Parathyroid adenoma (tissue), 2 donors: ENCODE measurements at regions not wholly inside any gene's neighbourhood (a gene's known extent, or its start where the extent isn't known, plus 50 kb on each side); places are given as distances from the start of the nearest gene placed in this dataset.

ENCODE experiments used
- H2AFZ ChIP-seq: fragments of 300-600 bp; sonication (generic); one replicate; pipeline ENCODE4 v1.7.0; 2017; ENCODE audit warnings: antibody characterized with exemption, mild to moderate bottlenecking
- H3K27ac ChIP-seq: fragments of 300-600 bp; sonication (generic); one replicate; pipeline ENCODE4 v1.7.0; 2017
- H3K27me3 ChIP-seq: fragments of 300-600 bp; sonication (generic); one replicate; pipeline ENCODE4 v1.7.0; 2017; ENCODE audit warnings: low read length; ENCODE audit not compliant: control insufficient read depth, insufficient read depth
- H3K36me3 ChIP-seq: fragments of 300-600 bp; sonication (generic); one replicate; pipeline ENCODE4 v1.7.0; 2017; ENCODE audit warnings: low read length; ENCODE audit not compliant: control insufficient read depth, insufficient read depth
- H3K4me1 ChIP-seq: fragments of 300-600 bp; sonication (generic); one replicate; pipeline ENCODE4 v1.7.0; 2017; ENCODE audit warnings: control low read depth
- H3K4me2 ChIP-seq: fragments of 300-600 bp; sonication (generic); one replicate; pipeline ENCODE4 v1.7.0; 2017; ENCODE audit warnings: low read length
- H3K4me3 ChIP-seq: fragments of 300-600 bp; sonication (generic); one replicate; pipeline ENCODE4 v1.7.0; 2017; ENCODE audit warnings: low read depth, low read length
- H3K79me2 ChIP-seq: fragments of 300-600 bp; sonication (generic); one replicate; pipeline ENCODE4 v1.7.0; 2017; ENCODE audit warnings: control low read depth
- H3K9ac ChIP-seq: fragments of 300-600 bp; sonication (generic); one replicate; pipeline ENCODE4 v1.7.0; 2017; ENCODE audit warnings: mild to moderate bottlenecking
- H3K9me3 ChIP-seq: fragments of 300-600 bp; sonication (generic); one replicate; pipeline ENCODE4 v1.7.0; 2017; ENCODE audit warnings: low read length; ENCODE audit not compliant: control insufficient read depth
- TF ChIP-seq, protein P1 (sequence below): fragments of 300-600 bp; sonication (generic); IDR thresholded peaks from one replicate; pipeline ENCODE4 v1.7.0; 2017; ENCODE audit warnings: antibody characterized with exemption, mild to moderate bottlenecking
- donor health status: primary hyperparathyroidism.

- Histone ChIP-seq H3K4me3 (no peak overlapping the region), H3K27me3 (no peaks in the 10 kb centered on the region), H3K79me2 (no peaks in the 10 kb centered on the region), H3K36me3 (no peaks in the 10 kb centered on the region), H3K27ac (no peak overlapping the region), H2AFZ (no peak overlapping the region), H3K9me3 (no peaks in the 10 kb centered on the region), H3K9ac (no peak overlapping the region), H3K4me2 (no peak overlapping the region), H3K4me1 (no peaks in the 10 kb centered on the region)
- TF ChIP-seq, protein P1, sequence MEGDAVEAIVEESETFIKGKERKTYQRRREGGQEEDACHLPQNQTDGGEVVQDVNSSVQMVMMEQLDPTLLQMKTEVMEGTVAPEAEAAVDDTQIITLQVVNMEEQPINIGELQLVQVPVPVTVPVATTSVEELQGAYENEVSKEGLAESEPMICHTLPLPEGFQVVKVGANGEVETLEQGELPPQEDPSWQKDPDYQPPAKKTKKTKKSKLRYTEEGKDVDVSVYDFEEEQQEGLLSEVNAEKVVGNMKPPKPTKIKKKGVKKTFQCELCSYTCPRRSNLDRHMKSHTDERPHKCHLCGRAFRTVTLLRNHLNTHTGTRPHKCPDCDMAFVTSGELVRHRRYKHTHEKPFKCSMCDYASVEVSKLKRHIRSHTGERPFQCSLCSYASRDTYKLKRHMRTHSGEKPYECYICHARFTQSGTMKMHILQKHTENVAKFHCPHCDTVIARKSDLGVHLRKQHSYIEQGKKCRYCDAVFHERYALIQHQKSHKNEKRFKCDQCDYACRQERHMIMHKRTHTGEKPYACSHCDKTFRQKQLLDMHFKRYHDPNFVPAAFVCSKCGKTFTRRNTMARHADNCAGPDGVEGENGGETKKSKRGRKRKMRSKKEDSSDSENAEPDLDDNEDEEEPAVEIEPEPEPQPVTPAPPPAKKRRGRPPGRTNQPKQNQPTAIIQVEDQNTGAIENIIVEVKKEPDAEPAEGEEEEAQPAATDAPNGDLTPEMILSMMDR = no peak
Measured at GRCh38 chr14:104350463-104351185, 212.2 kb downstream of the KIF26A start.

- no peak overlapping the region for H3K9ac ChIP-seq
- H3K27ac ChIP-seq = no peak overlapping the region
- no peak overlapping the region for H3K4me2 ChIP-seq
- no peaks in the 10 kb centered on the region for H3K36me3 ChIP-seq
- H3K9me3 ChIP-seq = no peaks in the 10 kb centered on the region
- TF ChIP-seq, protein P1 = no peak
- H3K4me1 ChIP-seq = no peaks in the 10 kb centered on the region
- no peaks in the 10 kb centered on the region for H3K79me2 ChIP-seq
- H3K4me3 ChIP-seq = no peak overlapping the region
- no peak overlapping the region for H2AFZ ChIP-seq
- H3K27me3 ChIP-seq = no peaks in the 10 kb centered on the region
Measured at GRCh38 chr14:104351849-104352492, 213.6 kb downstream of the KIF26A start.

GRCh38 chr14:104352493-104353220 is 214.3 kb downstream of the KIF26A start:
- TF ChIP-seq, protein P1 = no peak

DNA sequence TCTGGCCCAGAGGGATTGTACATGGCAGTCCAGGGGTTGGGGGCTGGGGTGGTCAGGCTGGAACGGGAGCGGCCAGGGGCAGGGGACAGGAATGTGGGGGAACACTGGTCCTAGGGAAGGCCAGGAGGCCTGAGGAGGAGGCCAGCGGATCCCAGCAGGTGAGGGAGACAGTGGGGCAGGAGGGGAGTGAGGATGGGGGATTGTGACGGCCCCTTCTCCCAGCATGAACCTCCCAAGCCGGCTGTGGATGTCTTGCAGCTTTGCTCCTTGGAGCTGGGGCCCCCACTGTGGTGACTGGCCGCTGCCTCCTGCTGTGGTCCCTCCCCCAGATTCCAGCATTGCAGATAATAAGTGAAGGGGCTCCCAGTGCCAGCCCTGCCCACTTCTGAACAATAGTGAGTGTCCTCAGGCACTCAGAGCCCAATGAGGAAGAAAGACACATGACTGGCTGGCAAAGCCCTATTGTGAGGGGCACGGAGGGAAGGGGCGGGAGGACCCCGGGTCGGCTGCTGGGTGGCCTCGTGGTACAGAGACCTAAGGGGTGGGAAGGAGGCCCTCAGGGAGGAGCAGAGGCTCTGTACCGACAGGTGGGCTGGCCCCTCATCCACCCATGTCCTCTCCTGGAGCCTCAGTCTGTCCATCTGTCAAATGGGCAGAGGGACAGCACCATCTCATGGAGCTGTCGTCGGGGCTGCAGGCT is 215.0 kb downstream of the KIF26A start:
- Histone ChIP-seq H3K27me3 (no peaks in the 10 kb centered on the region), H3K79me2 (no peaks in the 10 kb centered on the region), H3K4me1 (no peaks in the 10 kb centered on the region), H3K36me3 (no peaks in the 10 kb centered on the region), H2AFZ (no peak overlapping the region), H3K4me2 (no peak overlapping the region), H3K9me3 (no peaks in the 10 kb centered on the region), H3K27ac (no peak overlapping the region), H3K4me3 (no peak overlapping the region), H3K9ac (no peak overlapping the region)
- TF ChIP-seq, protein P1 = no peak

More at GRCh38 chr14:104352493-104353220, 214.3 kb downstream of the KIF26A start:
- H3K9ac ChIP-seq = no peak overlapping the region
- no peaks in the 10 kb centered on the region for H3K79me2 ChIP-seq
- H2AFZ ChIP-seq = no peak overlapping the region
- H3K9me3 ChIP-seq = no peaks in the 10 kb centered on the region
- H3K4me3 ChIP-seq = no peak overlapping the region
- H3K27ac ChIP-seq = no peak overlapping the region
- H3K4me2 ChIP-seq = no peak overlapping the region
- no peaks in the 10 kb centered on the region for H3K4me1 ChIP-seq
- no peaks in the 10 kb centered on the region for H3K27me3 ChIP-seq
- H3K36me3 ChIP-seq = no peaks in the 10 kb centered on the region
